ENCODE measurements at regions not wholly inside any gene's neighbourhood (a gene's known extent, or its start where the extent isn't known, plus 50 kb on each side); places are given as distances from the start of the nearest gene placed in this dataset.

DNA sequence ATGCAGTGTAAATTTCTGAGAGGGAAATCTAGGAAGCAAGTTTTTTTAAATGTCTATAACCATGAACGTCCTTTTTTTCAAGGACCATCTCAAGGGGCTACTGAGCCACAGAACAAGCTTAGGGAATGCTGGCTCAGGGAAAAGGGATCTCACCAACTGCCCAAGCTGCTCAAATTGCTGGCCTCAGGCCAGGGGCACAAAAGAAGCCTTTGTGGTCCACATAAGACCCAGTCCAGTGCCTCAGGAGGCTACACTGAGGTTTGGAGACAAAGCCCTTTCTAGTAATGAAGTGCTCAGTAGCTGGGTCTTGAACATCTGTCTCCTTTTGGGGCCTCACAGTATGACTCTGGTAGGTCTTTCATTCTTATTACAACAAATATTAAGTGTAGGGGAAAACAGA is 305.5 kb downstream of the RAB28 start:
- DNase-seq (ENCODE audit: low read depth, low spot score) = peak; percentile 5
- H3K9me3 Mint-ChIP-seq = peaks cover 11% of the 10 kb centered on the region
- H3K36me3 Mint-ChIP-seq (ENCODE audit: low read depth) = peaks cover 5% of the 10 kb centered on the region
- peaks cover 23% of the 10 kb centered on the region for H3K4me1 Mint-ChIP-seq
- no peaks in the 10 kb centered on the region for H3K27me3 Mint-ChIP-seq (ENCODE audit: low read depth)
- no peak for TF ChIP-seq CTCF (conservative IDR thresholded peaks at IDR 0.05)
- peak overlapping the region; percentile 6 for H3K4me3 Mint-ChIP-seq
- H3K27ac Mint-ChIP-seq (ENCODE audit: unreplicated experiment) = no peak overlapping the region

DNA sequence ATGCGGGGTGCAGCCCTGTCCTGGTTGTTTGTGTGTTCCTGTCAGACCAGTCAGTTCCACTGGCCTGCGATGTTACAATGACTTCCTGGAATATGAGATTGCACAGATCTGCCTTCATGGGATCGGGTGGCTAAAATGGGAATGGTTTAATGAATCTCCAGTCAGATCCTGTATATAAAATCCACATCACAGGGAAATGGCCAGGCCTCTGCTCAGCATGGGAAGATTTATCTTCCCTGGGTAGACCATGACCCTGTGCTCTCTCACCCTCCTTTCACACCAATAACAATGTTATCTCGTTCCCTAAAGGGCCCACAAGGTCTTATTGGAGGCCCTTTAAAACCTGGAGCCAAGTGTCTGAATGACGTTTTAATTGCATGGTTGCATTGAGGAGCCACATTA is 307.4 kb downstream of the RAB28 start:
- no peak overlapping the region for H3K27ac Mint-ChIP-seq (ENCODE audit: unreplicated experiment)
- H3K27me3 Mint-ChIP-seq (ENCODE audit: low read depth) = no peaks in the 10 kb centered on the region
- TF ChIP-seq CTCF (conservative IDR thresholded peaks at IDR 0.05) = no peak
- DNase-seq (ENCODE audit: low read depth, low spot score) = no peak
- peaks cover 23% of the 10 kb centered on the region for H3K4me1 Mint-ChIP-seq
- H3K36me3 Mint-ChIP-seq (ENCODE audit: low read depth) = peaks cover 5% of the 10 kb centered on the region
- peaks cover 11% of the 10 kb centered on the region for H3K9me3 Mint-ChIP-seq
- no peak overlapping the region for H3K4me3 Mint-ChIP-seq

GRCh38 chr4:13174926-13175325 is 309.2 kb downstream of the RAB28 start:
- H3K36me3 Mint-ChIP-seq (ENCODE audit: low read depth) = peaks cover 5% of the 10 kb centered on the region
- H3K27me3 Mint-ChIP-seq (ENCODE audit: low read depth) = no peaks in the 10 kb centered on the region
- peaks cover 11% of the 10 kb centered on the region for H3K9me3 Mint-ChIP-seq
- peaks cover 23% of the 10 kb centered on the region for H3K4me1 Mint-ChIP-seq
- H3K27ac Mint-ChIP-seq (ENCODE audit: unreplicated experiment) = no peak overlapping the region
- no peak for DNase-seq (ENCODE audit: low read depth, low spot score)
- TF ChIP-seq CTCF (conservative IDR thresholded peaks at IDR 0.05) = no peak
- no peak overlapping the region for H3K4me3 Mint-ChIP-seq

DNA sequence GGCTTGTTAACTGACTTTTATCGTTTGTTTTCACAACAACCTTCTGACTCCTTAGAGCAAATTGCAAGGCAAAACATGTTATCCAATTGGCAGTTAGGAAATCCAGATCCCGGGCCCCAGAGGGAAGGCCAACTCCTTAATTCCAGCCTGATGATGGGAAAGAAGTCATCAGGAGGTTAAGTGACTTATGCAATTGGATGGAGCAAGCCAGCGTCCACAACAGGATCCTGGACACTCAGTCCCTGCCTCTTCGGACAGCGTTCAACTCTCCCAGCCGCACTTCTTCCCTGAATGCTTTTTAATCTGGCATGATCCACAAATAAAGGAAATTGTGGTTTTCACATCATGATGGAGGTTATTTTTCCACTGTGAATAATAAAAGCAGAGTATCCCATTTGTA is 310.1 kb downstream of the RAB28 start:
- H3K4me3 Mint-ChIP-seq = no peak overlapping the region
- H3K27ac Mint-ChIP-seq (ENCODE audit: unreplicated experiment) = no peak overlapping the region
- H3K9me3 Mint-ChIP-seq = peaks cover 11% of the 10 kb centered on the region
- DNase-seq (ENCODE audit: low read depth, low spot score) = no peak
- no peak for TF ChIP-seq CTCF (conservative IDR thresholded peaks at IDR 0.05)
- H3K36me3 Mint-ChIP-seq (ENCODE audit: low read depth) = peaks cover 5% of the 10 kb centered on the region
- H3K4me1 Mint-ChIP-seq = peaks cover 23% of the 10 kb centered on the region
- H3K27me3 Mint-ChIP-seq (ENCODE audit: low read depth) = no peaks in the 10 kb centered on the region

GRCh38 chr4:13171292-13172057 is 312.7 kb downstream of the RAB28 start:
- Mint-ChIP-seq H3K27ac (ENCODE audit: unreplicated experiment) (no peak overlapping the region), H3K9me3 (peaks cover 3% of the 10 kb centered on the region), H3K4me3 (no peak overlapping the region), H3K36me3 (ENCODE audit: low read depth) (peaks cover 5% of the 10 kb centered on the region), H3K27me3 (ENCODE audit: low read depth) (no peaks in the 10 kb centered on the region), H3K4me1 (peaks cover under 1% of the 10 kb centered on the region)
- TF ChIP-seq CTCF (conservative IDR thresholded peaks at IDR 0.05) = no peak
- DNase-seq (ENCODE audit: low read depth, low spot score) = no peak

All from neural crest cell (in vitro differentiated cells).